LNCaP clone FGC (cell line): ENCODE measurements at regions not wholly inside any gene's neighbourhood (a gene's known extent, or its start where the extent isn't known, plus 50 kb on each side); places are given as distances from the start of the nearest gene placed in this dataset.

Experiments
- DNase-seq: peaks from one replicate; pipeline ENCODE4 v3.0.0-alpha.2; 2011; ENCODE audit warnings: low read depth
- H3K4me3 ChIP-seq: 2 replicates; pipeline ENCODE4 v1.5.1; 2011; ENCODE audit warnings: mild to moderate bottlenecking, low read depth, low read length, control low read depth
- CTCF ChIP-seq: IDR thresholded peaks from 2 replicates; pipeline ENCODE4 v1.5.1; 2012; ENCODE audit warnings: mild to moderate bottlenecking; ENCODE audit not compliant: control insufficient read depth, insufficient read depth; ENCODE audit errors: extremely low read depth

GRCh38 chr1:219498666-219499065 lies 114.2 kb downstream of the ZC3H11B start:
- no peak overlapping the region for H3K4me3 ChIP-seq
- DNase-seq, result no peak

GRCh38 chr1:219495737-219496408 lies 117.0 kb downstream of the ZC3H11B start:
- no peak for TF ChIP-seq CTCF
- H3K4me3 ChIP-seq, result no peak overlapping the region
- no peak for DNase-seq

More at GRCh38 chr1:219498666-219499065, 114.2 kb downstream of the ZC3H11B start:
- TF ChIP-seq CTCF, result no peak

- no peak overlapping the region for H3K4me3 ChIP-seq
- no peak for DNase-seq
- TF ChIP-seq CTCF, result no peak
These were observed 120.2 kb downstream of the ZC3H11B start for GRCh38 chr1:219492717-219493116.

GRCh38 chr1:219490566-219490965 lies 122.3 kb downstream of the ZC3H11B start:
- no peak for TF ChIP-seq CTCF
- no peak for DNase-seq
- H3K4me3 ChIP-seq, result no peak overlapping the region

GRCh38 chr1:219489636-219490035 lies 123.3 kb downstream of the ZC3H11B start:
- no peak for DNase-seq
- TF ChIP-seq CTCF, result no peak
- H3K4me3 ChIP-seq, result no peak overlapping the region

GRCh38 chr1:219488275-219488674 lies 124.6 kb downstream of the ZC3H11B start:
- TF ChIP-seq CTCF, result no peak
- no peak for DNase-seq
- H3K4me3 ChIP-seq, result no peak overlapping the region

GRCh38 chr1:219483530-219483929 lies 129.4 kb downstream of the ZC3H11B start:
- no peak for DNase-seq
- no peak for TF ChIP-seq CTCF
- H3K4me3 ChIP-seq, result no peak overlapping the region
